H1 (cell line): ENCODE measurements at regions not wholly inside any gene's neighbourhood (a gene's known extent, or its start where the extent isn't known, plus 50 kb on each side); places are given as distances from the start of the nearest gene placed in this dataset.

Source experiments
- ASH2L ChIP-seq: fragments of 200-600, 300-600 bp; sonication (generic); IDR thresholded peaks from one replicate; pipeline ENCODE4 v1.7.1; 2017; ENCODE audit warnings: low read length
- CBX5 ChIP-seq: fragments of 300-800, 300-1000 bp; sonication (generic); IDR thresholded peaks from 2 replicates; pipeline ENCODE4 v1.7.1; 2016; ENCODE audit warnings: antibody characterized with exemption, low read length, low read depth
- CEBPB ChIP-seq: IDR thresholded peaks from 2 replicates; pipeline ENCODE4 v1.6.1; 2012; ENCODE audit warnings: low read depth, low read length
- CHD2 ChIP-seq: IDR thresholded peaks from 2 replicates; pipeline ENCODE4 v1.6.1; 2012; ENCODE audit warnings: low read length, improper control_type of control experiment
- CHD7 ChIP-seq: fragments of 300-600 bp; sonication (generic); IDR thresholded peaks from 2 replicates; pipeline ENCODE4 v1.7.1; 2012; ENCODE audit warnings: low read length, moderate library complexity, mild to moderate bottlenecking, inconsistent platforms; ENCODE audit not compliant: insufficient replicate concordance
- EZH2 ChIP-seq: fragments of 200-600 bp; sonication (generic); IDR thresholded peaks from 2 replicates; pipeline ENCODE4 v1.7.1; 2012; ENCODE audit warnings: low read depth, mild to moderate bottlenecking, moderate library complexity, low read length, inconsistent platforms; ENCODE audit not compliant: severe bottlenecking
- GTF2F1 ChIP-seq: IDR thresholded peaks from 2 replicates; pipeline ENCODE4 v1.6.1; 2012; ENCODE audit warnings: low read depth, low read length, improper control_type of control experiment, borderline replicate concordance
- NANOG ChIP-seq: IDR thresholded peaks from 2 replicates; pipeline ENCODE4 v1.6.1; 2011; ENCODE audit warnings: low read length, low read depth, mild to moderate bottlenecking, inconsistent platforms; ENCODE audit not compliant: insufficient read depth, poor library complexity, severe bottlenecking
- RNF2 ChIP-seq: fragments of 200-900, 300-1000 bp; sonication (generic); IDR thresholded peaks from 2 replicates; pipeline ENCODE4 v1.7.1; 2016; ENCODE audit warnings: borderline replicate concordance, low read depth, mild to moderate bottlenecking, antibody characterized with exemption, low read length; ENCODE audit not compliant: poor library complexity, severe bottlenecking; ENCODE audit errors: missing control alignments
- RXRA ChIP-seq: IDR thresholded peaks from 2 replicates; pipeline ENCODE4 v1.6.1; 2011; ENCODE audit warnings: low read depth, mild to moderate bottlenecking, low read length, moderate library complexity; ENCODE audit not compliant: insufficient read depth
- SP1 ChIP-seq: IDR thresholded peaks from 2 replicates; pipeline ENCODE4 v1.6.1; 2011; ENCODE audit warnings: low read depth, low read length
- TCF12 ChIP-seq: IDR thresholded peaks from 2 replicates; pipeline ENCODE4 v1.6.1; 2011; ENCODE audit warnings: low read depth, mild to moderate bottlenecking, low read length

- TF ChIP-seq CHD7 (no peak), EZH2 (no peak), GTF2F1 (no peak), NANOG (no peak), CBX5 (no peak), ASH2L (no peak), CHD2 (no peak), SP1 (no peak), TCF12 (no peak), CEBPB (no peak), RXRA (no peak), RNF2 (no peak)
- TF ChIP-seq, all 59 proteins: peak for 0
Measured at GRCh38 chr7:84677117-84677732, 482.6 kb upstream of the SEMA3A start (continued).
